Uterus (tissue), 2 donors: ENCODE measurements at regions not wholly inside any gene's neighbourhood (a gene's known extent, or its start where the extent isn't known, plus 50 kb on each side); places are given as distances from the start of the nearest gene placed in this dataset.

Source experiments
- POLR2A ChIP-seq, 2 donors: fragments of 450-650 bp; IDR thresholded peaks; one replicate each; pipeline ENCODE4 v1.6.1; 2016; ENCODE audit warnings: antibody characterized with exemption in 2 of 2, mild to moderate bottlenecking in 1 of 2, moderate library complexity in 1 of 2
- TF ChIP-seq, protein P1 (sequence below), 4 experiments: fragments of 200-600 bp in 2 of 4; fragments of 450-650 bp in 2 of 4; sonication (generic) in 2 of 4; IDR thresholded peaks; one replicate each; pipeline ENCODE4 v1.5.1; 2016 to 2019; ENCODE audit warnings: antibody characterized with exemption in 4 of 4, mild to moderate bottlenecking in 2 of 4, moderate library complexity in 1 of 4

DNA sequence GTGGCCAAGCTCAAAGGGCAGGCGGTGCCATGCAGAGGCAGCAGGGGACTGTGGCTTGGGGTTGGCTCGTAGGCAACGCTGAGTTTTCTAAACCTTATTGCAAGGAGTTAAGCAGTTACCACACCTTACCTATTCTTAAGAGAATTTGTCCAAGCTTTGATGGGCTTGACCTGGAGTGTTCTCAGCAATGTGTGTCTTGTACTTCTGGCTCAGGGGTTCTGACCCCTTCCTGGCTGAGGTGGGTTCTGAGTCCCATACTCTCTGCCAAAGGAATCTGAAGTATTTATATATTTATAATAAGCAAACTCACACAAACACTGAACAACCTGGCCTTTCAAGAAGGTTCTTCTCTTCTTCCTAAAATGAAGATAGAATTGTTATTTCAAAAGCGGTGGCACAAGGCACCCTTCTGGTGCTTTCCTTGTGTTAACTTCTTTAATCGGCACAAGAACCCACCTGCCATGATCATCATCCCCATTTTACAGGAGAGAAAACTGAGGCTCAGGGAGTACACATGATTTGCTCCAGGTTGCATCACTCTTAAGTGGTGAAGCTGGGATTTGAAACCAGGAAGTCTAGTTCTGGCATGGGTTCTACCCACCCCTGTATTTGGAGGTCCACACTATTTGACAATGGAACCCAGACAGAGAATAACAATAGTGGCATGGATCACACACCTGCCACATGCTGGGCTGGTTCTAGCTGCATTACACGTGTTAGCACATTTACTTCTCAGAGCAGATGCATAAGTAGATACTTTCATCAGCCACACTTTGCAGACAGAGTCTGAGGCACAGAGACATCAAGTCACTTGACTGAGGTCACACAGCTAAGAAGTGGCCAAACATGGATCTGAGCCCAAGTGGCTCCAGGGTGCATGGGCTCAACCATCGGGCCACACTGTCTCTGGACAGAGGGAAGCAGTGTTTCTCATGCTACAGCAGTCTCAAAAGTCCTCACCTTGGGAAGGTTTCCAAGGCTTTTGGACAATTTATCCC is 224.0 kb downstream of the AACS start:
- TF ChIP-seq, protein P1, sequence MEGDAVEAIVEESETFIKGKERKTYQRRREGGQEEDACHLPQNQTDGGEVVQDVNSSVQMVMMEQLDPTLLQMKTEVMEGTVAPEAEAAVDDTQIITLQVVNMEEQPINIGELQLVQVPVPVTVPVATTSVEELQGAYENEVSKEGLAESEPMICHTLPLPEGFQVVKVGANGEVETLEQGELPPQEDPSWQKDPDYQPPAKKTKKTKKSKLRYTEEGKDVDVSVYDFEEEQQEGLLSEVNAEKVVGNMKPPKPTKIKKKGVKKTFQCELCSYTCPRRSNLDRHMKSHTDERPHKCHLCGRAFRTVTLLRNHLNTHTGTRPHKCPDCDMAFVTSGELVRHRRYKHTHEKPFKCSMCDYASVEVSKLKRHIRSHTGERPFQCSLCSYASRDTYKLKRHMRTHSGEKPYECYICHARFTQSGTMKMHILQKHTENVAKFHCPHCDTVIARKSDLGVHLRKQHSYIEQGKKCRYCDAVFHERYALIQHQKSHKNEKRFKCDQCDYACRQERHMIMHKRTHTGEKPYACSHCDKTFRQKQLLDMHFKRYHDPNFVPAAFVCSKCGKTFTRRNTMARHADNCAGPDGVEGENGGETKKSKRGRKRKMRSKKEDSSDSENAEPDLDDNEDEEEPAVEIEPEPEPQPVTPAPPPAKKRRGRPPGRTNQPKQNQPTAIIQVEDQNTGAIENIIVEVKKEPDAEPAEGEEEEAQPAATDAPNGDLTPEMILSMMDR (IDR thresholded peaks at IDR 0.05) = no peak
- no peak for TF ChIP-seq POLR2A (IDR thresholded peaks at IDR 0.05)
